ENCODE measurements at regions not wholly inside any gene's neighbourhood (a gene's known extent, or its start where the extent isn't known, plus 50 kb on each side); places are given as distances from the start of the nearest gene placed in this dataset.

GRCh38 chr12:23228101-23228500, 603.1 kb downstream of the ETNK1 start:
- no peak for TF ChIP-seq GABPA (IDR thresholded peaks at IDR 0.05 in 1 of 2, conservative IDR thresholded peaks at IDR 0.05 in 1 of 2)
- TF ChIP-seq CTCF (IDR thresholded peaks at IDR 0.05; ENCODE audit: low read depth, low read length, missing input control): no peak
- TF ChIP-seq YY1 (IDR thresholded peaks at IDR 0.05): no peak
- no peak for TF ChIP-seq REST (IDR thresholded peaks at IDR 0.05)
- TF ChIP-seq EGR1 (IDR thresholded peaks at IDR 0.05; ENCODE audit: low read depth in 2 of 2): no peak
- TF ChIP-seq SP1 (IDR thresholded peaks at IDR 0.05): no peak
- no peak for TF ChIP-seq ATF3 (IDR thresholded peaks at IDR 0.05)
- no peak for TF ChIP-seq RXRA (IDR thresholded peaks at IDR 0.05)
- TF ChIP-seq NR2F2 (IDR thresholded peaks at IDR 0.05): no peak
- TF ChIP-seq RAD21 (IDR thresholded peaks at IDR 0.05): no peak

All from liver (tissue), 3 donors.